ENCODE measurements at regions not wholly inside any gene's neighbourhood (a gene's known extent, or its start where the extent isn't known, plus 50 kb on each side); places are given as distances from the start of the nearest gene placed in this dataset.
"Not testable (repeated sequence)": the region's sequence is repeated elsewhere in the genome, so short reads cannot be mapped to it uniquely, and the experiment has no call there.

- not testable (repeated sequence) for TF ChIP-seq CTCF, POLR2A (IDR thresholded peaks at IDR 0.05)
Measured at GRCh38 chr12:7554831-7555230, 51.3 kb upstream of the CD163 start.
